Vagina (tissue), 2 donors: ENCODE measurements at regions not wholly inside any gene's neighbourhood (a gene's known extent, or its start where the extent isn't known, plus 50 kb on each side); places are given as distances from the start of the nearest gene placed in this dataset.

Experiments used
- CTCF ChIP-seq, 3 experiments: fragments of 450-650 bp in 2 of 3; fragments of 200-600 bp in 1 of 3; sonication (generic) in 1 of 3; IDR thresholded peaks; one replicate each; pipeline ENCODE4 v1.5.1; 2017 to 2019; ENCODE audit warnings: antibody characterized with exemption in 3 of 3, mild to moderate bottlenecking in 2 of 3, moderate library complexity in 2 of 3
- POLR2A ChIP-seq, 2 donors: fragments of 450-650 bp; IDR thresholded peaks; one replicate each; pipeline ENCODE4 v1.6.1; 2017; ENCODE audit warnings: antibody characterized with exemption in 2 of 2, mild to moderate bottlenecking in 2 of 2, moderate library complexity in 2 of 2
- POLR2AphosphoS5 ChIP-seq, 2 donors: sonication (generic); formaldehyde crosslinking; IDR thresholded peaks; one replicate each; pipeline ENCODE4 v1.9.0; 2017; ENCODE audit warnings: antibody characterized with exemption in 2 of 2, mild to moderate bottlenecking in 2 of 2, low read depth in 1 of 2; ENCODE audit not compliant: insufficient read depth in 1 of 2

GRCh38 chr1:60374537-60374936 lies 301.0 kb upstream of the C1orf87 start:
- TF ChIP-seq CTCF (IDR thresholded peaks at IDR 0.05) (no peak), POLR2A (IDR thresholded peaks at IDR 0.05) (no peak), POLR2AphosphoS5 (IDR thresholded peaks at IDR 0.05; ENCODE audit: insufficient read depth in 1 of 2, low read depth in 1 of 2) (no peak)
